Stimulated activated CD4-positive, alpha-beta T cell treated with anti-CD3 and anti-CD28 coated beads, TNF-alpha, amount 100 ng/mL, for 48 hours (primary cell): ENCODE measurements at regions not wholly inside any gene's neighbourhood (a gene's known extent, or its start where the extent isn't known, plus 50 kb on each side); places are given as distances from the start of the nearest gene placed in this dataset.
"Not testable (repeated sequence)": the region's sequence is repeated elsewhere in the genome, so short reads cannot be mapped to it uniquely, and the experiment has no call there.

Source experiments
- DNase-seq, 3 donors: peaks; one replicate each; pipeline ENCODE4 v3.0.0-alpha.2; 2020; ENCODE audit warnings: low read depth in 3 of 3

DNA sequence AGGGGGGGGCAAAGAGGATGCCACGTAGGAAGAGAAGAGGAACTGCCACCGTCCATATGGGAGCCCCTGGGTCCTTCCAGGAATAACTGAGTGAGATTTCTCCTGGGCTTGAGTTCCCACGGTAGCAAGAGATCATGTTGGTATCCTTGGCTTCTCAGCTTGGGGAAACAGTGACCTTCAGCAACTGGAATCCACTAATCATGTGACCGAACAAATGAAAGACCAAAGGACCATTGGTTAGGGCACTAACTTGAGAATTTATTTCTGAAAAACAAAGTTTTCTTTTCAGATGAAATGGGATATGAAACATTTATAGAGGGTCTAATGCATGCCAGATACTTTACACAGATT, 259.4 kb upstream of the ID2 start:
- no peak for DNase-seq

DNA sequence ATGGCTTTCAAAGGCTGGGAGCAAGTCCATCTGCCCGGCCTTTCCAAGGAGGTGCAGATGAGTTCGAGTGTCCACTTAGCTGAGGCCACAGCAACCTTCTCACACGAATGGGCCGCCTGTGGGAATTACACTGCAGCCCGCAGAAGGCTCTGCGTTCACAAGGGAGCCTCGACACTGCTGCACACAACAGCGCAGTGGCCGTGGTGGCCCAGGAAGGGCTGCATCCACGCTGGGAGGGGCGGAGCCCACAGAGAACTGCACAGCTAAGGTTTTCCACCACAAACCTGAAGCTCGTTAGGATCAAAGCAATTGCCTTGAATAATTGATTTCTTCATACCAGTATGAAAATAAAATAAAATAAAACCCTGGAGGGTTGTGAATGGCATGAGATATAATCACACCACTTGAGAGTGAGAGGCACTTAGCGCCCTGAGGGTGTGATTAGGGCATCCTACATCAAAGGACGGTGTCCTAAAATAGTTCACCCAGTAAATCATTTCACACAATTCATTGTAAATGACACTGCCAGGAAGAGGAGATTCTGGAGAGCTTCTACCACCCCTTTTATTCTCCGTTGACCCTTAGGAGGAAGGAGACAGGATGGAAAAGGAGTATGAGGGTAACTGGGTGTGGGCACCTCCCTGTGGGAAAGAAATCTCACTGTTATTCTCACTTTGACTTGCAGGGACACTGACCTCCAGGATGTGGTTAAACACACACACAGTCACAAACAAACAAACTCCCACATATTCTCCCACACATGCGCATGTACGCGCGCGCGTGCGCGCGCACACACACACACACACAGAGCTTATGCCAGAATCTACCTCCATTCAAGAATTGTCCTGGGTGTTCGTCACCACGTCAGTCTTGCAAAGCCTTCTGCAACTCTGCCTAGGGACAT, 256.6 kb upstream of the ID2 start:
- no peak for DNase-seq

DNA sequence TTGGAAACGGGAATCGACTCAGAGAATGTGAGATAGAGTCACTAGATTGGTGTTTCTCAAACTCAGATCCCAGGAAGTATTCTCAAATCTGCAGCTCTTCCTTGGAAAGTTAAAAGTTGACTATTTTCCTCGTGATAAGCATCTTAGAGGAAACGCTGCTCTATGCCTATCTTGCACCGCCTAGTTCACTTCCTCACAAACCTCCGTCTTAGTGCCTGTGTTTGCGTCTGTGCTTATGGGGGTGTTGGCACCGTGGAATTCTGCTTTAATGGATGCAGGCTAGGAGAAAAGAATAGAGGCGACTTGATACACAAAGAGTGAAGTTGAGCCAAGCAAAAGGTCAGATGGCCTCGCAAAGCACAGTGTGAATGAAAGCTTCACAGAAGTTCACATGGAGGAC, 255.3 kb upstream of the ID2 start:
- no peak for DNase-seq

DNA sequence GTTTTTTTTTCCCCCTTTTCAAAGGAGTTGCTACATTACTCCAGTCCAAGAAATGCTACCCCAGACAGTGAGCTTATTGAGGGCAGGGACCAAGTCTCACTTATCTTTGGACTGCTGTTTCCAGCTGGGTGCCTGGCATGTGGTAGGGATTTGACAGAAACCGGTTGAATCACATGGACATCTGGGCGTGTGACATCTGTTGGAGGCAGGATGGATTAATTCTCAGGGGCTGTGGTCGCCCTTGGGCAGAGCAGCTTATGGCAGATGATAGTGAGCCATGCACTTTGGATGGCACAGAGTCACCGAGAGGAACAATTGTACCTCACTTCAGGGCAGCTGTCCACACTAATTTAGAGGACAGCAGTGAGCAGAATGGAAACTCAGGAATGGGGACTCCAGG, 254.6 kb upstream of the ID2 start:
- no peak for DNase-seq

DNA sequence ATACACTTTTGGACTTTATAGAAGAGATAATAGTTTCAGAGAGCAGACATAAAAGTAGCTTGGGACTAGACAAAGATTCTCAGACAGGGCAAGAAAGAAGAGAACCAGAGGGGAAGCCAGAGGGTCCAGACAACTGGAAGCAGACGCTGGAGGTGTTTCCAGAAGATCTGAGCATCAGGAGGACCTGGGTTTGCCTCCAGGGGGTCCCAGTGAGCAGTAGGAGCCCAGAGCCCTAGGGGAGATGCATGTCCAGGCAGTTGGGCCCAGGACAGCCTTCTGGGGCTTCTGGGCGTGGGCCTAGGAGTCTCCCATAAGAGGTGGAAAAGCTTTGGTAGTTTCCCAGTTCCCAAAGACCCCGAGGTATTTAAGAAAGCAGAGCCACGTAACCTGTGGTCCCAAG, 251.2 kb upstream of the ID2 start:
- no peak for DNase-seq

DNA sequence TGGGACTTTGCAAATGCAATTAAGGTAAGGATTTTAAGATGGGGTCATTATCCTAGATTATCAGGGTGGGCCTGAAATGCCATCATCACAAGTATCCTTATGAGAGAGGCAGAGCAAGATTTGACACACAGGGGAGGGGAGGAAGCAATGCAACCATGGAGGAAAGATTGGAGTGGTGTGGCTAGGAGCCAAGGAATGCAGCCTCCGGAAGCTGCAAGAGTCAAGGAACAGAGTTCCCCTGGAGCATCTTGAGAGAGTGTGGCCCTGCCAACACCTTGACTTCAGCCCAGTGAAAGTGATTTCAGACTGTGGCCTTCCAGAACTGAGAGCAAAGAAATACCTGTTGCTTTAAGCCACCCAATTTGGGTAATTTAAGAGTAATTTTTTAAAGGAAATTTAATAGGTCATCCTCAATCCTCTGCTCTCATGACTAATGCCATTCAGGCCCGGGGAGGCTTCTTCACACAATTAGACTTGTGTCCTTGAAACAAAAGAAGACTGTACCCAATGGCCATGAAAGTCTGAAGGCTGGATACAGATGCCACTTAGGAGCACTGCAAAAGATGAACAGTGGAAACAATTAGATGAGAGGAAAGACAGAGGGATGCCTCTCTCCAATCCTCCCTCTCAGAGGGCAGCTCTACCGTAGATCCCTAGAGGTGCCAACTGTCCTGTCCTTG, 250.3 kb upstream of the ID2 start:
- no peak for DNase-seq

DNA sequence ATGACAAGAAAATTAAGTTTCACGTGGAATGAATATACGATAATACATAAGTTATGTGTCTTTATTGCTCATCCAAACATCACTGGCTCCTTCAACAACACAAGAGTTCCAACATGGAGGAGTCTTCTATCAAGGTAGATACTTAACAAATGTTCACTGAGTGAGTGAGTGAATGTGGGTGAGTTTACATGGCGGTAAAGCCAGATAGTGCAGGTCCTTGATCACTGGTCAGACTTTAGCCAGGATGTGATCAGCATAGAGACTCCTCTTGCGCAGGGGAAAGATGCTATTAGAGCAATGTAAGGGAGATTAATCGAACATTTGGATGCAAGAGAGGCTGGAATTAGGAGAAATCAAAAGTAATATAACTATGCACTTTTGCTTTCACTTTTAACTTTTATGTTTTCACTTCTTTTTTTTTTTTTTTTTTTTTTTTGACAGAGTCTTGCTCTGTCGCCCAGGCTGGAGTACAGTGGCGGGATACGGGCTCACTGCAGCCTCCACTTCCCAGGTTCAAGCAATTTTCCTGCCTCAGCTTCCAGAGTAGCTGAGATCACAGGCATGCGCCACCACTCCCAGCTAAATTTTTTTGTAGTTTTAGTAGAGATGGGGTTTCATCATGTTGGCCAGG, 249.0 kb upstream of the ID2 start:
- DNase-seq: no peak

DNA sequence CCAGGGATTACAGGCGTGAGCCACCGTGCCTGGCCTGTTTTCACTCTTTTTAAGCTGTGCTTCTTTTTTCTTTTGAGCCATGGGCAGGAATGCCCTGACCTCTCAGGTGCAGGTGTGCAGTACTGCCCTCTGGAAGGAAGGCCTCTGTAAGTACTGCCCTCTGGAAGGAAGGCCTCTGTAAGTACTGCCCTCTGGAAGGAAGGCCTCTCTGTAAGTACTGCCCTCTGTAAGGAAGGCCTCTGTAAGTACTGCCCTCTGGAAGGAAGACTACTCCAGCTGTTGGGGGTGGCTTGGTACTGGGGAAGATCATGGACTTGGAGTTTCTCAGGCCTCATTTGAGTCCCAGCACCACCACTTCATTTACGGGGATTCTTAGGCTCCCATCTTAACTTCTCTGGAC, 248.5 kb upstream of the ID2 start:
- no peak for DNase-seq

DNA sequence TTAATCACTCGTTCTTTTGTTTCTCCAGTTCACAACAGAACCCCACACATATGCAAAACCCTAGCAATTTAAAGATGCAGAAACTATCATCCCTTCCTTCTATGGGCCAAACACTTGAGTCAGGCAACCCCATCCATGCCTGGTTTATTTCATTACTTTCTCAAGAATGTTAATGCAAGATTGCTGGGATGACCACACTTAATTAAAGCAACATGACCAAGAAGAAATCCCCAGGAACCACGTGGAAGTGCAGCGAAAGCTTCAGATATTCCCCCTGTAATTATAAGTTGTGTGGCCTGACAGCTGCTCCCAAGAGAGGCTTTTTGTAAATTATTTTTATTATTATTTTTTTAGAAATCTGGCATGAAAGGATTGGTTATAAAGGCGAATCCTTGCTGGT, 246.2 kb upstream of the ID2 start:
- no peak for DNase-seq

DNA sequence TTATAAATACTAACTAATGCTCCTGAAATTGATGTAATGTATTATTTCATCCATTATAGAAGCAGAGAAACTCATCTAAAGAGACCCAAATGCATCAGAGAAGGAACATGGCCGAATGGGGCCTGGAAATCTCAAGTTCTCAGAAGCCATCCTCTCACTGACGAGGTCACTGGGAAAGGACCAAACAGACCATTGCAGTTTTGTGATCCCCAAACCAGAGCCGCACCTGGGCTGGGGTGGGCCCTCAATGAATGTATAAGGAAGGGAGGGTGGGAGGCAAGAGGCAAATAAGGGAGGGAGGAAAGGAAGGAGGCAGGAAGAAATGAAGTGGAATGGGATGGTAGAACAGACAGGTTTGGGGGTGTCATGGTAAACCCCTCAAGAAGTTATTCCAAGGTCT, 245.3 kb upstream of the ID2 start:
- DNase-seq: no peak

DNA sequence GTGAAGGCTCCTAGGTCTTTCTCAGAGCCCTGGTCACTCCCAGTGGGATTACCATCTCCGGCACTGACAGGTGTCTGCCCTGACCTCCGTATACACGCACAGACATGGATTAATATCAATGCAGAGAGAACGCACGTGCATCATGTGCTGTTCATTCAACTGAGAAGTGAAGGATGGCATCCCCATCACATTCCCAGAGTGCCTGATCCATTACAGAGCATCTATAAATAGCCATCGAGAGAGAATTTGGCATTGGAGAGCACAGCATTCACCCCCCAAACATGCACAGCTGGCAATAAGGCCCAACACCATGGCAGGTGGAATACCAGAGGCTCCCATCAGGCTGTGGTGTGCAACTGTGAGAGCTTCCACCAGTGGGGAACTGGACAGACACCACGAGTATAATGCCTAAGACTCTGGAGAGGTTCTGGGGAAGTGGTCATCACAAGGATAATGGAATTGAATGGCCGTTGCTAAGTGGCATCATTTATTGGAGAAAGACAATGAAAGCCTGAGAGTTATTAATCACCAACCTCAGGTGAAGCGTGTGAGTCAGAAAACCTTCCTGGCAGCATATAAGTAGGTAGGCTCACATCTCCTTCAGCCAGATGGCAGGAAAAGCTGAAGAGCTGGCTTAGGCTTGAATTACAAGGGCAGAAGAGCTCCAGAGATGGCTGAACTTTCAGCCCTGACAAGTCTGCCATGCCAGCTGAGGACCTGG, 244.5 kb upstream of the ID2 start:
- DNase-seq: no peak

DNA sequence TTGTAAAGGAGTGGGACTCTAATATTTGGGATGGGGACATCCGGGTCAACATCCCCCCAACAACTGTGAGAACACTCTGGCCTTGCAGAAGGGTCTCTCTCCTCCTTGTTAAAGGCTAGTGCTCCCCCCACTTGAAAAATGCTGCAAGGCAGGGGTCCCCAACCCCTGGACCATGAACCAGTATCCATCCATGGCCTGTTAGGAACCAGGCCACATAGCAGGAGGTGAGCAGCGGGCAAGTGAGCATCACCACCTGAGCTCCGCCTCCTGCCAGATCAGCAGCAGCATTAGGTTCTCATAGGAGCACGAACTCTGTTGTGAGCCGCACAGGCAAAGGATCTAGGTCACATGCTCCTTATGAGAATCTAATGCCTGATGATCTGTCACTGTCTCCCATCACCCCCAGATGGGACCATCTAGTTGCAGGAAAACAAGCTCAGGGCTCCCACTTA, 243.9 kb upstream of the ID2 start:
- DNase-seq: no peak

DNA sequence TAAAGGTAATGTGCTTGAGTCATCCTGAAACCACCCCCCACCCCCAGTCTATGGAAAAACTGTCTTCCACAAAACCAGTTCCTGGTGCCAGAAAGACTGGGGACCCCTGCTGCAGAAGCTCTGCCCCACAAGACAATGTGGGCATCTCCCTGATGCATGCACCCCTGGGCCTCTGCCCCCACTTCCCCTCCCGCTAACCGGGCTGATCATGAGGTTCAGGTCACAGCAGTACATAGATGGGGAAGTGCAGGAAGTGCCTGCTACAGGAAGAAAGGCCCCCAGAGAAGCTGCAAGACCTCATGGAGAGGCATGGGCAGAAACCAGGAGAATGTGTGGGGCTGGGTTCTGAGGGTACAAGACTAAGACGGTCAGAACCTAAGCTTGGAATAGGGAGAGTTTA, 243.4 kb upstream of the ID2 start:
- DNase-seq: no peak

DNA sequence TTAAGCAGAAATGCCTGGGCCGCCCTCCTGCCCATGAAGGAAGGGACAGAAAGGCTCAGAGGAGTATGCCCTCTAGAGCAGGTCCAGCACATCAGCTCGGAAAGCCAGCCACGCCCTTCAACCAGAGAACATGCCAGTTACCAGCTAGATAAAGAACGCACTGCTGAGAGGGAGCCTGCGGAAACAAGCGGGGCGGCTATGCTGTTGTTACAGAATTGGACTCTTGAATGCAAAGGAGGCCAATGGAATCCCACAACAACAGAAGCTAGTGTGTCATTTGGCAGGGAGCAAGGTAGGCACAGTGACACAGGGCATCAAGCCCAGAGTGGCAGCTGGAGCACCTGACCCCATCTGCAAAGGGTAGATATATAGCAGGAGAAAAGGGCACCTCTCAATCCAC, 242.9 kb upstream of the ID2 start:
- DNase-seq: no peak

DNA sequence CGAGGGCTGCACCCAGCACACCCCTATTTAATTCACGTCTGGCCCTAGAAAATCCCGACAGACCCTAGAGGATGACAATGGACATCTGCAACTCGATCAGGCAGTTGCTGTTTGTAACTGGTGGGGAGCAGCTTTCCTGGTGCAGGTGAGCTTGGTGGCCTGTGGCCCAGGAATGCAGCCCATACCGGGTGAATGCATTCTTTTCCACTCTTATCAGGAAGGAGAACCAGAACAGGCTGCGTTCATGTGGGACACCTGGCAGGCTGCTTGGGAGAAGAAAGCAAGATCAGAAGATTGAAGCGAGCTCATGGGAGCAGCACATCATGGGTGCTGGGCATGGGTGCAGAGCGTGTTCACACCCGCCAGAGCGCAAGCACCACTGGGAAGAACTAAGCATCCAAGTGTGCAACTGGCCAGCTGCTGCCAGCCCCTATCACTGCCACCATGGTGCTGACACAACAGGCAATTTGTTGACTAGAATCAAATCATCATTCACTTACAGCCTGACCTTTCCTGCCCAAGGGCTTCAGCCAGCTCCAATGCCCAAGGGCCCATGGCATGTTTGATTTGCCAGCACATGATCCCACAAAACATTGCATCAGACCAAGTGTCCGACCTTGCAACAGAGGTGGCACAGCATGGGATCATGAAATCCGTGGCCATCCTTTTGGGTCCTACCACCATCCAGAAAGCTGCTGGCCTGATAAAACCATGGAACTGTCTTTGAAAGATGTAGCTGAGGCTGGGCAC, 241.7 kb upstream of the ID2 start:
- DNase-seq: no peak

DNA sequence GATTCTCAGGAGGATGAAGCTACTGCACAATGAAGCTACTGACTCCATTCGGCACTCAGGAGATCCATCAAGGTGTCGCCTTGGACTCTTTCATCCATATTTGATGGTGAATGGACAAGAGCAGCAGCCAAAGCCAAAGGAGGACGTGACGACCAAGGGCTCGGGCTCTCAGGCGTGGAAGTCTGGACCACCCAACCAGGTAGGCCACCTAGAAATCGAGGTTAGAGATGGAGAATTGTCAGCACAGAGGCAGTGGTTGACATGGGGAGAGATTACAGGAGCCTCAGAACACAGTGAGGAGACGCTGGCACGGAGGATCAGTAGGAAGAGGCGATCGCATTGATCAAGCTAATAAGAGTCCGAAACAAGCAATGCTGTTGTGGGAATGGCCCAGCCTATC, 240.5 kb upstream of the ID2 start:
- no peak for DNase-seq

DNA sequence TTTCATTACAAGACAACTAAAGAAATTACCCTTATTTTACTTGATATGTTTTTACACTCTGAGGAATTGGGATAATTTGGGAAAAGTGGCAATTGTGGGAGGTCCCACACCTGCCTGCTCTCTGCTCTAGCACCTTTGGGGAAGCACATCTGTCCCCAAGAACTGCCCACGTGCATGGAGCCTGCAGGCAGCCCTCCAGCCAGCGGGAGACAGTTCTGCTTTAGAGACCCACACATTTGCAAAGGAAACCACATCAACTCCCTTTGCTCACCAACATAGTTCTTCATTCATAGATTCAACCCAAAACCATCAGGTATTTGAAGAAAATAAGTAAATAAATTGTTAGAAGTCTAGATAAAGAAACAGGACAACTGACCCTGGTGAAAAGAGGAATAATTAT, 239.9 kb upstream of the ID2 start:
- no peak for DNase-seq

DNA sequence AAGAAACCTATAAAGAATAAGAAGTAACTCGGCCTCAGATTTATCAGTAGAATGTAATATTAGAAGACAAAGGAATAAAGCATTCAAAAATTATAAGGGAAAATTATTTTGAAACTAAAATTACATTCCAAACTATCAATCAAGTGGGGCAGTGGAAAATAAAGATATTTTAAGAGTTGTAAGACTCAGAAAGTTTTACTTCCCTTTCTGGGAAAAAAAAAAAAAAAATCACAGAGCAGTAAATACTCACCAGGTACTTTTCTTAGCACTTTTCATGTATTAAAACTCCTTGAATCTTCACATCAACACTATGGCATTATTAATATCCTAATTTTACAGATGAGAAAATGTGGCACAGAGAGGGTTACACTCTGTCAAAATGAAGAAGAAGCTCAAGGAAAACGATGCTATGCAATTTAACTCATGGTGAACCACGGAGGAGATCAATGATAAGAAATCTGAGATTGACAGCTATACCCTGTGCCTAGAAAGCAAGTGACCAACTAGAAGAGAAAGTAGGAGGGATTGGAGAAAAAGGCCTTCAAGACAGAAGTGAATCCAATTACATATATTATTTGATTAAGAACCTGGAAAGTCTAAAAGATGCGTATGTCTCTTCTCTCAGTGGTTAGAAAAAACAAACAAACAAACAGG, 238.9 kb upstream of the ID2 start:
- no peak for DNase-seq

DNA sequence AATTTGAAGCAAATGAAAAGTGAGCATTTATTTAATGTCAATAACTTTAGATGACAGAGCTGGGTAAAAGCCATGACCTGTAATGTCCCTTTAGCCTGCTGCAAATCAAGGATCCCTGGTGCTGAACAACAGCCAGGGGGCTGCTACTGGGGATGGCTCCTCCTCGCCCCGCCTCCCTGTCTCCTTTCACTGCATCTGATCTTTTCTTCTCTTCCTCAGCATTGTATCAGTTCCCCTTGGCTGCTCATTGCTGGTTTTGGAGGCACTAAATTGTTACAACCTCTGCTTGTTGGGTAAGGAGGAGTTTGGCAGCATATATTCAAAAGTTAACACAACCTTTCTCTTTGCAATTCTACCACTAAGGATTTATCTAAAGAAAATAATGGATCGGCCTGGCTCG, 236.3 kb upstream of the ID2 start:
- no peak for DNase-seq

DNA sequence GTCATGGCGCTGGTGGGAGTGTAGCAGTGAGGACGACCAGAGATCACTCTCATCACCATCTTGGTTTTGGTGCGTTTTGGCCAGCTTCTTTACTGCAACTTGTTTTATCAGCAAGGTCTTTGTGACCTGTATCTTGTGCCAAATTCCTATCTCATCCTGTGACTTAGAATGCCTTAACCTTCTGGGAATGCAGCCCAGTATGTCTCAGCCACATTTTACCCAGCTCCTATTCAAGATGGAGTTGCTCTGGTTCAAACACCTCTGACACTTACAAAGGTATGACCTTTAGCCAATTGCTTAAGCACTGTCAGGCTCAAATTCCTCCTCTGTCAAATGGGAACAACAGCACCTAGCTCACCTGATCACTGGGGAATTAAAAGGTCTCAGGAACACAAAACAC, 235.1 kb upstream of the ID2 start:
- DNase-seq: not testable (repeated sequence)

DNA sequence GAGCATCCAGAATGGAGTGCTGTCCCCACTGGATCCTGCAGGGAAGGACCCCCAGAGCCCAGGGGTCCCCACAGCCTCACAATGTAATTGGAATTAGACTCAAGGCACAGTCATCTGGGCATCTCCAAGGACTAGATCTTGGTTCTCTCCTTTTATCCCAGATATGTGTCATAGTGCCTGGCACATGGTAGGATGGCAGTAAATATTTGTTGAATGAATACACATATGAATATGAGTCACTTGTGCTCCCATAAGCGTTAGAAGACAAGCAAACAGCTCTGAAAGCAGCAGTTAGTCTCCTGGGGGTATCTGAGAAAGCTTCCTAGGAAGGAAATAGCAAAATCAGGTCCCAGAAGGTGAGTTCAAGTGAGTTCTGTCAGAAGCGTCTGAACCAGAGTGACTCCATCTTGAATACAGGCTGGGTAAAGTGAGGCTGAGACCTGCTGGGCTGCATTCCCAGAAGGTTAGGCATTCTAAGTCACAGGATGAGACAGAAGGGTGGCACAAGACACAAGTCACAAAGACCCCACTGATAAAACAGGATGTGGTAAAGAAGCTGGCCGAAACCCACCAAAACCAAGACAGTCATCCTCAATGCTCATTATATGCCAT, 234.1 kb upstream of the ID2 start:
- DNase-seq: no peak
